ENCODE measurements at regions not wholly inside any gene's neighbourhood (a gene's known extent, or its start where the extent isn't known, plus 50 kb on each side); places are given as distances from the start of the nearest gene placed in this dataset.

- TF ChIP-seq CTCF (conservative IDR thresholded peaks at IDR 0.05; ENCODE audit: low read length) (no peak), EZH2phosphoT487 (IDR thresholded peaks at IDR 0.05; ENCODE audit: borderline replicate concordance, low read depth, low read length) (no peak)
Measured at GRCh38 chr10:90143937-90144336, 442.5 kb downstream of the KIF20B start.

All from OCI-LY7 (cell line).